Gastrocnemius medialis (tissue), 4 donors: ENCODE measurements at regions not wholly inside any gene's neighbourhood (a gene's known extent, or its start where the extent isn't known, plus 50 kb on each side); places are given as distances from the start of the nearest gene placed in this dataset.

Source experiments
- ATAC-seq, 2 donors: fragments of 150-250 bp; one replicate each; pipeline ENCODE4 v1.9.1; 2016
- DNase-seq, 2 donors: peaks; one replicate each; pipeline ENCODE4 v3.0.0-alpha.2; 2019
- H3K27ac ChIP-seq, 4 donors: fragments of 200-600 bp; sonication (generic); 1 replicate in 1 of 4; 2 replicates in 3 of 4; pipeline ENCODE4 v1.5.1; 2016 to 2018; ENCODE audit warnings: mild to moderate bottlenecking in 2 of 4, moderate library complexity in 1 of 4
- H3K27me3 ChIP-seq, 3 donors: fragments of 200-600 bp; sonication (generic) in 2 of 3; 1 replicate in 1 of 3; 2 replicates in 2 of 3; pipeline versions ENCODE4 v1.5.1 to v1.6.0; 2016 to 2019; ENCODE audit warnings: mild to moderate bottlenecking in 1 of 3, moderate library complexity in 1 of 3
- H3K36me3 ChIP-seq, 2 donors: fragments of 200-600 bp; sonication (generic) in 1 of 2; one replicate each; pipeline ENCODE4 v1.5.1; 2017 to 2018
- H3K4me1 ChIP-seq, 2 donors: fragments of 200-600 bp; sonication (generic) in 1 of 2; one replicate each; pipeline ENCODE4 v1.5.1; 2016 to 2017; ENCODE audit warnings: mild to moderate bottlenecking in 2 of 2
- H3K4me3 ChIP-seq, 4 donors: fragments of 200-600 bp; sonication (generic) in 3 of 4; 1 replicate in 1 of 4; 2 replicates in 3 of 4; pipeline ENCODE4 v1.5.1; 2016 to 2019; ENCODE audit warnings: mild to moderate bottlenecking in 2 of 4
- H3K9me3 ChIP-seq, 3 donors: fragments of 200-600 bp; sonication (generic) in 2 of 3; 1 replicate in 1 of 3; 2 replicates in 2 of 3; pipeline ENCODE4 v1.5.1; 2016 to 2019
- POLR2A ChIP-seq, 2 donors: fragments of 450-650 bp; IDR thresholded peaks; one replicate each; pipeline ENCODE4 v1.6.1; 2017; ENCODE audit warnings: antibody characterized with exemption in 2 of 2, mild to moderate bottlenecking in 2 of 2, moderate library complexity in 2 of 2
- in situ Hi-C, 4 donors: fragments of 200-750 bp; cut with MboI; loops; one replicate each; pipeline versions ENCODE4 v1.15.0 to v1.8.0; 2017; ENCODE audit warnings: low sequenced_read_pairs in 4 of 4
- intact Hi-C: fragments of 100-400 bp; cut with DNase I; formaldehyde crosslinking; loops from one replicate; pipeline ENCODE4 v1.15.1; 2023; ENCODE audit warnings: low total_unique reads
- TF ChIP-seq, protein P1 (sequence below), 5 experiments: fragments of 450-650 bp in 3 of 5; fragments of 200-600 bp in 2 of 5; sonication (generic) in 2 of 5; IDR thresholded peaks in 4 of 5; conservative IDR thresholded peaks in 1 of 5; 1 replicate in 4 of 5; 2 replicates in 1 of 5; pipeline ENCODE4 v1.5.1; 2016 to 2019; ENCODE audit warnings: antibody characterized with exemption in 5 of 5, mild to moderate bottlenecking in 3 of 5, moderate library complexity in 3 of 5

DNA sequence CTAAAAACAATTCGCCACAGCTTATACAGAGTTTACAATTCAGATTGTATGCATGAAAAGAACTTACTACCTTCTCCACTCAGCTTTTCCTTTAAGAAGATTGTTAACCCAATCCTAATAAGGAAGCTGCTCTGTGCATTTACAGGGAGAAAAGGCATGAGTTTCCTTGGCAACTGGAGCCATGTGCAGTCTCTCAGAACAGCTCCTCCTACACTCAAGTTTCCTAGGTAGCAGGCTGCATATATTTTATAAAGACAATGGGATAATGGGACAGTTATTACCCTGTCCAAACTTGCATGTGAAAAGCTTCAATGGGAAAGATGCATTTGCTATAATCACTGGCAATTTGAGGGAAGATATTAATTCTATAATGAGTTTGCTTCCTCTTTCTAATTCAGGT is 125.5 kb upstream of the TRPC4 start:
- Histone ChIP-seq H3K9me3 (no peaks in the 10 kb centered on the region), H3K27ac (no peak overlapping the region), H3K27me3 (no peaks in the 10 kb centered on the region), H3K4me1 (no peaks in the 10 kb centered on the region), H3K36me3 (no peaks in the 10 kb centered on the region), H3K4me3 (no peak overlapping the region)
- in situ Hi-C loops = no loop called here
- no peak for ATAC-seq
- DNase-seq = no peak
- TF ChIP-seq POLR2A (IDR thresholded peaks at IDR 0.05) = no peak
- TF ChIP-seq, protein P1, sequence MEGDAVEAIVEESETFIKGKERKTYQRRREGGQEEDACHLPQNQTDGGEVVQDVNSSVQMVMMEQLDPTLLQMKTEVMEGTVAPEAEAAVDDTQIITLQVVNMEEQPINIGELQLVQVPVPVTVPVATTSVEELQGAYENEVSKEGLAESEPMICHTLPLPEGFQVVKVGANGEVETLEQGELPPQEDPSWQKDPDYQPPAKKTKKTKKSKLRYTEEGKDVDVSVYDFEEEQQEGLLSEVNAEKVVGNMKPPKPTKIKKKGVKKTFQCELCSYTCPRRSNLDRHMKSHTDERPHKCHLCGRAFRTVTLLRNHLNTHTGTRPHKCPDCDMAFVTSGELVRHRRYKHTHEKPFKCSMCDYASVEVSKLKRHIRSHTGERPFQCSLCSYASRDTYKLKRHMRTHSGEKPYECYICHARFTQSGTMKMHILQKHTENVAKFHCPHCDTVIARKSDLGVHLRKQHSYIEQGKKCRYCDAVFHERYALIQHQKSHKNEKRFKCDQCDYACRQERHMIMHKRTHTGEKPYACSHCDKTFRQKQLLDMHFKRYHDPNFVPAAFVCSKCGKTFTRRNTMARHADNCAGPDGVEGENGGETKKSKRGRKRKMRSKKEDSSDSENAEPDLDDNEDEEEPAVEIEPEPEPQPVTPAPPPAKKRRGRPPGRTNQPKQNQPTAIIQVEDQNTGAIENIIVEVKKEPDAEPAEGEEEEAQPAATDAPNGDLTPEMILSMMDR (IDR thresholded peaks at IDR 0.05 in 4 of 5, conservative IDR thresholded peaks at IDR 0.05 in 1 of 5) = no peak
- intact Hi-C loops = no loop called here

DNA sequence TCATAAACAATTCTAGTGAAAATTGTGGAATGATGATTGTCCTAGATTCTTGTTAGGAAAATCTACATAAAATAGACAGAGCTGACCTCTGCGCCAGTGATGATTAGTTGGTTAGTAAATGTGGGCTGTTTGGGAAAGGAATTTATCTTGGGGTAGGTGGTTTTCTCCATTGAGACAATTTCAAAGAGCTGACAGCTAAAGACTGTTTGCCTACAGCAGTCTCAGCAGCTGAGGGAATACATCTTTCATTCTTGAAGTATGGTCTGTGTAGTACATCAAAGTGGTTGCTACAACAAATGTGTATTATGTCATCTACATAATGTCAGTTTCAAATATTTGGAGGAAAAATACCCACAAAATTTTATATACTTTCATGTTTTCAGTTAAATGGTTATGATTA is 117.2 kb upstream of the TRPC4 start:
- in situ Hi-C loops = no loop called here
- ATAC-seq (no peak), DNase-seq (no peak)
- H3K27me3 ChIP-seq = no peaks in the 10 kb centered on the region
- no peak overlapping the region for H3K27ac ChIP-seq
- no peaks in the 10 kb centered on the region for H3K4me1 ChIP-seq
- H3K4me3 ChIP-seq = no peak overlapping the region
- H3K36me3 ChIP-seq = no peaks in the 10 kb centered on the region
- no peaks in the 10 kb centered on the region for H3K9me3 ChIP-seq
- intact Hi-C loops = no loop called here
- TF ChIP-seq, protein P1 (IDR thresholded peaks at IDR 0.05 in 4 of 5, conservative IDR thresholded peaks at IDR 0.05 in 1 of 5) = no peak
- TF ChIP-seq POLR2A (IDR thresholded peaks at IDR 0.05) = no peak

DNA sequence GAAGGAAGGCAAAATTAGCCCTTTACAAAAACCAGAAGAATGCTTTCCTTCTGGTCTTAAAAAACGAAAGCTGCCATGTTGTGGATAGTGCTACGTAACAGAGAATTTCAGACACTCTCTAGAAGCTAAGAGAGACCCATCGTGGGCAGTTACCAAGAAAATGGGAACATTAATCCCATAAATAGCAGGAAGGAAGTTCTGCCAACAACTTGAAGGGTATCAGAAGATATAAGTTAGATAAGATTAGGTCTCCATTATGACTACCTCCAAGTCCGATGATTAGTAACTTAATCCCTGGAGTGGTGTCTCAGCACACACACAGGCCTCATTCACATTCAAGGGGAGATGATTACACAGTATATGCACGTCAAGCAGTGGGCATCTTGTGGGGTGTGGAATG is 115.7 kb upstream of the TRPC4 start:
- Histone ChIP-seq H3K27ac (no peak overlapping the region), H3K9me3 (no peaks in the 10 kb centered on the region), H3K4me3 (no peak overlapping the region), H3K4me1 (no peaks in the 10 kb centered on the region), H3K36me3 (no peaks in the 10 kb centered on the region), H3K27me3 (no peaks in the 10 kb centered on the region)
- DNase-seq (no peak), ATAC-seq (no peak)
- intact Hi-C loops = no loop called here
- in situ Hi-C loops = no loop called here
- TF ChIP-seq, protein P1 (IDR thresholded peaks at IDR 0.05 in 4 of 5, conservative IDR thresholded peaks at IDR 0.05 in 1 of 5) = no peak
- TF ChIP-seq POLR2A (IDR thresholded peaks at IDR 0.05) = no peak

DNA sequence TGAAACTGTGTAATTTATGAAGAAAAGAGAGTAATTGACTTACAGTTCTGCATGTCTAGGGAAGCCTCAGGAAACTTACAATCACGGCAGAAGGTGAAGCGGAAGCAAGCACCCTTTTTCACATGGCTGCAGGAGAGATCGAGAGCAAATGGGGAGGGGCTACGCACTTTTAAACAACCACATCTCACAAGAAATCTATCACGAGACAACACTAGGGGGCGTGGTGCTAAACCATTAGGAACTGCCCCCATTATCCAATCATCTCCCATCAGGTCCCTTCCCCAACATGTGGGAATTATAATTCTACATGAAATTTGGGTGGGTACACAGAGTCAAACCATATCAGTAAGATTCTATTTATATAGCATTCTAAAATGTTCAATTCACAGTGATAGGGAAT is 114.8 kb upstream of the TRPC4 start:
- no peaks in the 10 kb centered on the region for H3K4me1 ChIP-seq
- no peak for DNase-seq
- TF ChIP-seq, protein P1 (IDR thresholded peaks at IDR 0.05 in 4 of 5, conservative IDR thresholded peaks at IDR 0.05 in 1 of 5) = no peak
- TF ChIP-seq POLR2A (IDR thresholded peaks at IDR 0.05) = no peak
- no peak overlapping the region for H3K4me3 ChIP-seq
- H3K9me3 ChIP-seq = no peaks in the 10 kb centered on the region
- intact Hi-C loops (no loop called here), in situ Hi-C loops (no loop called here)
- H3K27me3 ChIP-seq = no peaks in the 10 kb centered on the region
- no peaks in the 10 kb centered on the region for H3K36me3 ChIP-seq
- H3K27ac ChIP-seq = no peak overlapping the region
- no peak for ATAC-seq

DNA sequence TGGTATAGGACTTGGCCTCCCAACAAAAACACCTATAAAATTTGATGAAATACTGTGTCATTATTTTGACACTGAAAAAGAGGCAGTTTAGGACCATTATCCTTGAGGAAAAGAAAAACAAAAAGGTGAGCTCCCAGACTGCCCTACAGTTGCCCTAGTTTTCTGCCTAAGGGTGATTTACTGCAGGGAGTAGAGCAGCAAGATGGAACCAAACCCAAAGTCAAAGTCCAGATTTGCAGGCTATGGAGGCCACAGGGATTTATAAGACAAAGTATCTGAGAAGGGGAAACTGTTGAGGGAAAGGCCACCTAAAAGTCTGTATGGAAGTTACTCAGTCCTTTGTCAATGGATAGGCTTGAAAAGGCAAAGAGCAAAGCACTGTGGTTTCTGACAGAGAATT is 112.4 kb upstream of the TRPC4 start:
- ATAC-seq (no peak), DNase-seq (no peak)
- Histone ChIP-seq H3K27me3 (no peaks in the 10 kb centered on the region), H3K27ac (no peak overlapping the region), H3K4me3 (no peak overlapping the region), H3K36me3 (no peaks in the 10 kb centered on the region), H3K4me1 (no peaks in the 10 kb centered on the region), H3K9me3 (no peaks in the 10 kb centered on the region)
- intact Hi-C loops = no loop called here
- in situ Hi-C loops = no loop called here
- TF ChIP-seq, protein P1 (IDR thresholded peaks at IDR 0.05 in 4 of 5, conservative IDR thresholded peaks at IDR 0.05 in 1 of 5) = no peak
- TF ChIP-seq POLR2A (IDR thresholded peaks at IDR 0.05) = no peak
